ENCODE measurements at regions not wholly inside any gene's neighbourhood (a gene's known extent, or its start where the extent isn't known, plus 50 kb on each side); places are given as distances from the start of the nearest gene placed in this dataset.

DNA sequence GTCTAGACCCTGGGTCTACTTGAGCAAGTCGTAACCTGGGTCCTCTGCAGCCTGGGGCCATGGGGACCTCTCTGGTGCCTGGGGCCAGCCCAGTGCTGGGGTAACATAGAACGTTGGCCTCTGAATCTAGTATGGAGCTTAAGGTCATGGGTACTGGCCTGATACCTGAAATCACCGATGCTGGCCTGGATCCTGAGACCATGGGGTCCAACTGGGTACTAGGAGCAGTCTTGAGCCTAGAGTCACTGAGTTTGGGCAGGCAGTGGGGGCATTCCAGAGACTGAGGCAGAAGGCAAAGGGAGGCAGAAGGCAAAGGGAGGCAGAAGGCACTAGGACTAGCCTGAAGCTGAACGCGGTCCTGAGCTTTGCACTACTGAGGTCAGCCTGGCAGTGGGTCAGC is 1121.1 kb upstream of the PRR20A start:
- WGBS, result 98% methylated on average over 4 of the region's 5 CpGs
- DNase-seq (ENCODE audit: low spot score in 2 of 2), result no peak
- Histone ChIP-seq H3K27ac (no peak overlapping the region), H3K4me3 (no peak overlapping the region), H3K9me3 (peaks cover 6% of the 10 kb centered on the region), H3K36me3 (no peaks in the 10 kb centered on the region), H3K4me1 (no peaks in the 10 kb centered on the region), H3K27me3 (no peaks in the 10 kb centered on the region)
- TF ChIP-seq, protein P1, sequence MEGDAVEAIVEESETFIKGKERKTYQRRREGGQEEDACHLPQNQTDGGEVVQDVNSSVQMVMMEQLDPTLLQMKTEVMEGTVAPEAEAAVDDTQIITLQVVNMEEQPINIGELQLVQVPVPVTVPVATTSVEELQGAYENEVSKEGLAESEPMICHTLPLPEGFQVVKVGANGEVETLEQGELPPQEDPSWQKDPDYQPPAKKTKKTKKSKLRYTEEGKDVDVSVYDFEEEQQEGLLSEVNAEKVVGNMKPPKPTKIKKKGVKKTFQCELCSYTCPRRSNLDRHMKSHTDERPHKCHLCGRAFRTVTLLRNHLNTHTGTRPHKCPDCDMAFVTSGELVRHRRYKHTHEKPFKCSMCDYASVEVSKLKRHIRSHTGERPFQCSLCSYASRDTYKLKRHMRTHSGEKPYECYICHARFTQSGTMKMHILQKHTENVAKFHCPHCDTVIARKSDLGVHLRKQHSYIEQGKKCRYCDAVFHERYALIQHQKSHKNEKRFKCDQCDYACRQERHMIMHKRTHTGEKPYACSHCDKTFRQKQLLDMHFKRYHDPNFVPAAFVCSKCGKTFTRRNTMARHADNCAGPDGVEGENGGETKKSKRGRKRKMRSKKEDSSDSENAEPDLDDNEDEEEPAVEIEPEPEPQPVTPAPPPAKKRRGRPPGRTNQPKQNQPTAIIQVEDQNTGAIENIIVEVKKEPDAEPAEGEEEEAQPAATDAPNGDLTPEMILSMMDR (IDR thresholded peaks at IDR 0.05), result no peak
- no peak for TF ChIP-seq POLR2A (IDR thresholded peaks at IDR 0.05)
- no peak for TF ChIP-seq EP300 (IDR thresholded peaks at IDR 0.05)
- no peak for TF ChIP-seq POLR2AphosphoS5 (IDR thresholded peaks at IDR 0.05)

DNA sequence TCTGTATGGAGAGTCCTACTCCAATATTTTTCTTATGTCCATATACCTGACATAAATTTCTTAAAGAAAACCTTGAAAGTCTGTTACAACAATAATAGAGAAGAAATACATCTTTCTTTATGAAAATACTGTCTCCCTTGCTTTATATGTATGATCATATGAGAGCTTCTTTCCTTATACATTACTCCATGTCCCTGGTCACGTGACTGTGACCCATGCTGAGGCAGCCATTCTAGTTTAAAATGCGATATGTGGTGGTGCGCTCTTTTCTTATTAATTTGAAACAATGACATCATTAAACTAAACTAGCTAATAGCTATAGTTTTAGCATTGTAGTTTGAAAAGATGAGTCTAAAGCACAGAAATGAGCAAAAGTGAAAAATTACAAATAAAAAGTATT is 1120.3 kb upstream of the PRR20A start:
- Histone ChIP-seq H3K9me3 (peaks cover 6% of the 10 kb centered on the region), H3K27ac (no peak overlapping the region), H3K4me1 (no peaks in the 10 kb centered on the region), H3K27me3 (no peaks in the 10 kb centered on the region), H3K4me3 (no peak overlapping the region), H3K36me3 (no peaks in the 10 kb centered on the region)
- DNase-seq (ENCODE audit: low spot score in 2 of 2), result no peak
- no peak for TF ChIP-seq EP300 (IDR thresholded peaks at IDR 0.05)
- no peak for TF ChIP-seq POLR2A (IDR thresholded peaks at IDR 0.05)
- no peak for TF ChIP-seq POLR2AphosphoS5 (IDR thresholded peaks at IDR 0.05)
- TF ChIP-seq, protein P1 (IDR thresholded peaks at IDR 0.05), result no peak
- whole genome bisulfite sequencing, result 90% methylated on average over 3 of the region's 3 CpGs

DNA sequence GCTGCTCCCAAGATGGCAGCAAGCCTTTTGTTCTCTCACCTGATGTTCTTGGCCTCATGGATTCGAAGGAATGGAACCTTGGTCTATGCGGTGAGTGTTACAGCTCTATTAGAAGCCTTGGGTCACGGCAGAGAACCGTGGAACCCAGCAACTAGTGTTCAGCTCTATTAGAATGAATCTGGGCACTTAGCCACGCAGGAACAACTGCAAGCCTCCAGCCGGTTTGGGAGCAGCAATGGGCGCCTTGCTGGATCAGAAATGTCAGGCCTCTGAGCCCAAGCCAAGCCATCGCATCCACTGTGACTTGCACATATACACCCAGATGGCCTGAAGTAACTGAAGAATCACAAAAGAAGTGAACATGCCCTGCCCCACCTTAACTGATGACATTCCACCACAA is 1100.7 kb upstream of the PRR20A start:
- no peaks in the 10 kb centered on the region for H3K36me3 ChIP-seq
- no peak overlapping the region for H3K27ac ChIP-seq
- no peaks in the 10 kb centered on the region for H3K27me3 ChIP-seq
- H3K9me3 ChIP-seq, result no peaks in the 10 kb centered on the region
- no peak overlapping the region for H3K4me3 ChIP-seq
- 82% methylated on average over 8 of the region's 8 CpGs for WGBS
- TF ChIP-seq, protein P1 (IDR thresholded peaks at IDR 0.05), result no peak
- H3K4me1 ChIP-seq, result no peaks in the 10 kb centered on the region
- DNase-seq (ENCODE audit: low spot score in 2 of 2), result no peak

DNA sequence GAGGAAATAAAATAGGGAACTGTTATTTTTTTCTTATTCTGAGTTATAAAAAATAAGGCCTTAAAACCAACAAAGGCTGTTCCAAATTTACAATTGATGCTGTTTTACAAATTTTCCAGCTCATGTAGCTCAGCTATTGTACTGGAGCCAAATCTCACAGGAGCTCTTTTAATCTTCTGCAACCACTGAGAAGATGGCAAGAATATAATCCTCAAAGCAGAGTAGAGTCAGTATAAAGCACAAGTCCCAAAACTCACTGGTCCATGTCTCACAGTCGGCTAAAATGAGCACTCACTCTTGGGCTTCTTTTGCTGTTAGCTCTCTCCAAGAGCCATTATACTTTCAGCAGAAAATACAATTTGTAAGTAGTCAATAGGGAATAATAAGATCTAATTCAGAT is 1074.4 kb upstream of the PRR20A start:
- WGBS, result 83% methylated on average over 1 of the region's 1 CpG

DNA sequence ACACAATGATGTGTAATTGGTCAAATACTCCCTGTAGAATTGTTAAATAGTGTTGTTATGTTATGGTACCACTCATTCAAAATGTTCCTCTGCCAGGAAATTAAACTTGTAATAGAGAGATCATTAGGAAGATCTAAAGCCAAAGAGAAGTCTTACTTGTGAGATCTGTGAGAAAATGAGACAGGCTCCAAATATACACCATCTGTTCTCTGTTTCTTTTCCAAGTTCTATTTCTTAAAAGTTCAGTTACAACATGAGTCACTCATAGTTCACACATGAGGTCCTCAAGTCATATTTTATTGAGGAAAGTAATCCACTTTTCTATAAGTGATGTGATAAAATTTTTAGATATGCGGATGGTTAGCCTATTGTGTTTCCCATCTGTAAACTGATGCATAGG is 1038.1 kb upstream of the PRR20A start:
- no peak overlapping the region for H3K27ac ChIP-seq
- TF ChIP-seq POLR2A (IDR thresholded peaks at IDR 0.05), result no peak
- TF ChIP-seq POLR2AphosphoS5 (IDR thresholded peaks at IDR 0.05), result no peak
- WGBS, result 67% methylated on average over 1 of the region's 1 CpG
- DNase-seq (ENCODE audit: low spot score in 2 of 2), result no peak
- H3K4me1 ChIP-seq, result no peaks in the 10 kb centered on the region
- no peaks in the 10 kb centered on the region for H3K36me3 ChIP-seq
- no peaks in the 10 kb centered on the region for H3K27me3 ChIP-seq
- no peaks in the 10 kb centered on the region for H3K9me3 ChIP-seq
- no peak overlapping the region for H3K4me3 ChIP-seq

More for the DNA sequence above, 1074.4 kb upstream of the PRR20A start:
- Histone ChIP-seq H3K27me3 (no peaks in the 10 kb centered on the region), H3K36me3 (no peaks in the 10 kb centered on the region), H3K4me1 (no peaks in the 10 kb centered on the region), H3K9me3 (no peaks in the 10 kb centered on the region), H3K4me3 (no peak overlapping the region), H3K27ac (no peak overlapping the region)
- TF ChIP-seq, protein P1 (IDR thresholded peaks at IDR 0.05), result no peak
- no peak for TF ChIP-seq EP300 (IDR thresholded peaks at IDR 0.05)
- TF ChIP-seq POLR2A (IDR thresholded peaks at IDR 0.05), result no peak
- TF ChIP-seq POLR2AphosphoS5 (IDR thresholded peaks at IDR 0.05), result no peak
- no peak for DNase-seq (ENCODE audit: low spot score in 2 of 2)

DNA sequence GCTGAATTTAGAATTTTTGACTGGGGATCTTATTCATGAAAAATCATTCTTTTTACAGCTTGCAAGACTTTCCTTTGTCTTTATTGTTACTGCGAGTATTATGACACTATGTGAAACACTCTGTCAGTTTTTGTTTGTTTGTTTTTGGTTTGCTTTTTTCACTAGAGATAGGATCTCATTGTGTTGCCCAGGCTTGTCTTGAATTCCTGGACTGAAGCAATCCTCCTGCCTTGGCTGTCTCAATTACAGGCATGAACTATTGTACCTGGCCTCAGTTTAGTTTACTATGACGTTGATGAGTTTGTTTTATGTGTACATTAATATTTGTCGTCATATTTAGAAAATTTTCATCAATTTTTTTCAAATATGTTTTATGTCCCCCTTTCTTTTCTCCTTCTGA is 1030.0 kb upstream of the PRR20A start:
- no peaks in the 10 kb centered on the region for H3K27me3 ChIP-seq
- TF ChIP-seq EP300 (IDR thresholded peaks at IDR 0.05) (no peak), POLR2AphosphoS5 (IDR thresholded peaks at IDR 0.05) (no peak), POLR2A (IDR thresholded peaks at IDR 0.05) (no peak)
- TF ChIP-seq, protein P1 (IDR thresholded peaks at IDR 0.05), result no peak
- DNase-seq (ENCODE audit: low spot score in 2 of 2), result no peak
- 40% methylated on average over 3 of the region's 3 CpGs for WGBS
- no peak overlapping the region for H3K4me3 ChIP-seq
- no peaks in the 10 kb centered on the region for H3K9me3 ChIP-seq
- H3K27ac ChIP-seq, result no peak overlapping the region
- no peaks in the 10 kb centered on the region for H3K4me1 ChIP-seq
- no peaks in the 10 kb centered on the region for H3K36me3 ChIP-seq

Measured in suprapubic skin (tissue), 4 donors.